ENCODE measurements at regions not wholly inside any gene's neighbourhood (a gene's known extent, or its start where the extent isn't known, plus 50 kb on each side); places are given as distances from the start of the nearest gene placed in this dataset.
"Not testable (repeated sequence)": the region's sequence is repeated elsewhere in the genome, so short reads cannot be mapped to it uniquely, and the experiment has no call there.

- DNase-seq (ENCODE audit: low read depth): no peak
These were observed 65.2 kb upstream of the TINAGL1 start for GRCh38 chr1:31510853-31511789.

GRCh38 chr1:31511848-31512615 lies 64.3 kb upstream of the TINAGL1 start:
- DNase-seq (ENCODE audit: low read depth): no peak

GRCh38 chr1:31514117-31514516 lies 62.2 kb upstream of the TINAGL1 start:
- DNase-seq (ENCODE audit: low read depth): no peak

- no peak for DNase-seq (ENCODE audit: low read depth)
These were observed 61.1 kb upstream of the TINAGL1 start for GRCh38 chr1:31515056-31515775.

GRCh38 chr1:31515936-31516335 lies 60.4 kb upstream of the TINAGL1 start:
- DNase-seq (ENCODE audit: low read depth): no peak

- no peak for DNase-seq (ENCODE audit: low read depth)
These were observed 59.0 kb upstream of the TINAGL1 start for GRCh38 chr1:31517301-31517700.

GRCh38 chr1:31517986-31518385 lies 58.3 kb upstream of the TINAGL1 start:
- DNase-seq (ENCODE audit: low read depth): not testable (repeated sequence)

GRCh38 chr1:31521761-31522555 lies 54.4 kb upstream of the TINAGL1 start:
- DNase-seq (ENCODE audit: low read depth): no peak

- DNase-seq (ENCODE audit: low read depth): no peak
These were observed 53.8 kb upstream of the TINAGL1 start for GRCh38 chr1:31522556-31522845.

- DNase-seq (ENCODE audit: low read depth): peak; percentile 24
These were observed 53.3 kb upstream of the TINAGL1 start for GRCh38 chr1:31523012-31523411.

GRCh38 chr1:31523769-31524168 lies 52.5 kb upstream of the TINAGL1 start:
- DNase-seq (ENCODE audit: low read depth): peak; percentile 24

GRCh38 chr1:31524186-31524901 lies 52.0 kb upstream of the TINAGL1 start:
- no peak for DNase-seq (ENCODE audit: low read depth)

Data from myocyte (in vitro differentiated cells).